Neuron (in vitro differentiated cells): ENCODE measurements at regions not wholly inside any gene's neighbourhood (a gene's known extent, or its start where the extent isn't known, plus 50 kb on each side); places are given as distances from the start of the nearest gene placed in this dataset.
"Not testable (repeated sequence)": the region's sequence is repeated elsewhere in the genome, so short reads cannot be mapped to it uniquely, and the experiment has no call there.

Experiments
- H2AFZ ChIP-seq: one replicate; pipeline ENCODE4 v1.6.1; 2013; ENCODE audit warnings: low read depth, mild to moderate bottlenecking, inconsistent platforms, low read length, moderate library complexity
- H3K27me3 ChIP-seq: one replicate; pipeline ENCODE4 v1.6.1; 2013; ENCODE audit warnings: low read length; ENCODE audit not compliant: insufficient read depth
- H3K36me3 ChIP-seq: one replicate; pipeline ENCODE4 v1.6.1; 2013; ENCODE audit warnings: low read length; ENCODE audit not compliant: insufficient read depth
- H3K4me1 ChIP-seq: one replicate; pipeline ENCODE4 v1.6.1; 2013; ENCODE audit warnings: low read length; ENCODE audit not compliant: insufficient read depth
- H3K4me3 ChIP-seq: 2 replicates; pipeline ENCODE4 v1.5.1; 2013; ENCODE audit warnings: mild to moderate bottlenecking, low read length, moderate library complexity
- H3K9me3 ChIP-seq: one replicate; pipeline ENCODE4 v1.6.1; 2013; ENCODE audit warnings: low read length

- Histone ChIP-seq H3K27me3 (no peaks in the 10 kb centered on the region), H3K4me3 (no peak overlapping the region), H3K36me3 (no peaks in the 10 kb centered on the region), H3K4me1 (no peaks in the 10 kb centered on the region), H2AFZ (no peak overlapping the region), H3K9me3 (no peaks in the 10 kb centered on the region)
Measured at GRCh38 chr7:91462316-91462715, 198.1 kb downstream of the FZD1 start.

GRCh38 chr7:91463330-91463729, 199.1 kb downstream of the FZD1 start:
- Histone ChIP-seq H3K4me3 (no peak overlapping the region), H2AFZ (no peak overlapping the region), H3K4me1 (no peaks in the 10 kb centered on the region), H3K9me3 (no peaks in the 10 kb centered on the region), H3K36me3 (no peaks in the 10 kb centered on the region), H3K27me3 (no peaks in the 10 kb centered on the region)

GRCh38 chr7:91465595-91466061, 201.4 kb downstream of the FZD1 start:
- Histone ChIP-seq H3K36me3 (no peaks in the 10 kb centered on the region), H3K4me1 (no peaks in the 10 kb centered on the region), H3K4me3 (no peak overlapping the region), H3K27me3 (no peaks in the 10 kb centered on the region), H2AFZ (no peak overlapping the region), H3K9me3 (no peaks in the 10 kb centered on the region)

DNA sequence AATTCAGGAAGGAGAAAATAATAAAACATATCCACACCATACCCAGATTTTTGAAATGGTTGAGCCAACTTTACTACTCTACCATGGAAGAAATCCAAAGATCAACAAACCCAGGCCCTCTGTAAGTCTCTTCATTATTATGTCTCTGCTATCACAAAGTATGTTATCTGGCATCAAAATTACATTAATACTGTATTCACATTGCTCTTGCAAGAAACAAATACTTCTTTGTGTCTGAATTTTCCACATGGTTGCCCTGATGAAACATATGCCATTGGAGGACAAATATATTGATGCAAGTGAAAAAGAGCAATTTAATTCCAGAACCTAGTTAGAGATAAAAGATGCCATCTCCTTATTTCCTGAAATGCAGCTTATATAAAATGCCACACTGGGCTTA, 204.0 kb downstream of the FZD1 start:
- no peaks in the 10 kb centered on the region for H3K36me3 ChIP-seq
- no peak overlapping the region for H2AFZ ChIP-seq
- H3K27me3 ChIP-seq, result no peaks in the 10 kb centered on the region
- H3K9me3 ChIP-seq, result no peaks in the 10 kb centered on the region
- no peaks in the 10 kb centered on the region for H3K4me1 ChIP-seq
- H3K4me3 ChIP-seq, result no peak overlapping the region

DNA sequence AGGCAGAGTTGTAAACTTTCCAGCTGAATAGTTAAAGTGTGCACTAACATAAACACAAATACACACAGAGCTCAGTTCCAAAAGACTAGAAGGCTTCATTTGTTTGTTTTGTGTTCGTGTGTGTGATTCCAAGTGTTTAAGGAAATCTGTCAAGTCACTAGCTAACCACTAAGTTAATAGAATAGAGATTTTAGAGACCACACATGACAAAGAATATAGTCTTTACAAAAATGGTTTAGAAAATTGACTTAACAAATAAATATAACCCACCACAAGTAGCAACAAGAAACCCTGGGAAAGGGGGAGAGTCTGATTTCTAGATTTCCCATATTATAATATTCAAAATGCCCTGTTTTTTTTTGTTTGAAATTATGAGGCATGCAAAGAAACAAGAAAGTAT, 209.4 kb downstream of the FZD1 start:
- Histone ChIP-seq H3K36me3 (no peaks in the 10 kb centered on the region), H3K9me3 (no peaks in the 10 kb centered on the region), H3K4me1 (no peaks in the 10 kb centered on the region), H3K27me3 (no peaks in the 10 kb centered on the region), H2AFZ (no peak overlapping the region), H3K4me3 (no peak overlapping the region)

GRCh38 chr7:91474074-91474473, 209.8 kb downstream of the FZD1 start:
- no peaks in the 10 kb centered on the region for H3K27me3 ChIP-seq
- H3K9me3 ChIP-seq, result no peaks in the 10 kb centered on the region
- H3K36me3 ChIP-seq, result no peaks in the 10 kb centered on the region
- no peak overlapping the region for H3K4me3 ChIP-seq
- no peak overlapping the region for H2AFZ ChIP-seq
- no peaks in the 10 kb centered on the region for H3K4me1 ChIP-seq

DNA sequence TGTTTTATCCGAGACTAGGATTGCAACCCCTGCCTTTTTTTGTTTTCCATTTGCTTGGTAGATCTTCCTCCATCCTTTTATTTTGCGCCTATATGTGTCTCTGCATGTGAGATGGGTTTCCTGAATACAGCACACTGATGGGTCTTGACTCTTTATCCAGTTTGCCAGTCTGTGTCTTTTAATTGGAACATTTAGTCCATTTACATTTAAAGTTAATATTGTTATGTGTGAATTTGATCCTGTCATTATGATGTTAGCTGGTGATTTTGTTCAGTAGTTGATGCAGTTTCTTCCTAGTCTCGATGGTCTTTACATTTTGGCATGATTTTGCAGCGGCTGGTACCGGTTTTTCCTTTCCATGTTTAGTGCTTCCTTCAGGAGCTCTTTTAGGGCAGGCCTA, 216.2 kb downstream of the FZD1 start:
- not testable (repeated sequence) for H3K4me3 ChIP-seq, H3K9me3 ChIP-seq, H2AFZ ChIP-seq, H3K36me3 ChIP-seq, H3K4me1 ChIP-seq, H3K27me3 ChIP-seq

GRCh38 chr7:91491868-91492267, 227.6 kb downstream of the FZD1 start:
- Histone ChIP-seq H3K4me1 (no peaks in the 10 kb centered on the region), H3K4me3 (no peak overlapping the region), H3K9me3 (no peaks in the 10 kb centered on the region), H3K27me3 (no peaks in the 10 kb centered on the region), H2AFZ (no peak overlapping the region), H3K36me3 (no peaks in the 10 kb centered on the region)

DNA sequence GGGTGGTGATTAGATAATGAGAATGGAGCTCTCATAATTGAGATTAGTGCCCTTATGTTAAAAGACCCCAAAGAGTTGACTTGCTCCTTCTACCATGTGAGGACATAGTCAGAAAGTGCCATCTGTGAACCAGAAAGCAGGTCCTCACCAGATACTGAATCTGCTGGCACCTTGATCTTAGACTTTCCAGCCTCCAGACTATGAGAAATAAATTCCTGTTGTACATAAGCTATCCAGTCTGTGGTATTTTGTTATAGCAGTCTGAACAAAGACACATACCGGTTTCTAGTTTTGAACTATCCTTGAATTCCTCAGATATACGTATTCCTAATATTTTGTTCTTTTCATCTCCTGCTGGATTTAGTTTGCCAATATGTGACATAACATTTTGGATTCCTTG, 228.1 kb downstream of the FZD1 start:
- no peaks in the 10 kb centered on the region for H3K36me3 ChIP-seq
- no peak overlapping the region for H3K4me3 ChIP-seq
- no peaks in the 10 kb centered on the region for H3K4me1 ChIP-seq
- no peak overlapping the region for H2AFZ ChIP-seq
- H3K9me3 ChIP-seq, result no peaks in the 10 kb centered on the region
- H3K27me3 ChIP-seq, result no peaks in the 10 kb centered on the region

- no peaks in the 10 kb centered on the region for H3K9me3 ChIP-seq
- no peak overlapping the region for H2AFZ ChIP-seq
- no peak overlapping the region for H3K4me3 ChIP-seq
- H3K27me3 ChIP-seq, result no peaks in the 10 kb centered on the region
- no peaks in the 10 kb centered on the region for H3K4me1 ChIP-seq
- H3K36me3 ChIP-seq, result no peaks in the 10 kb centered on the region
Measured at GRCh38 chr7:91492773-91493172, 228.5 kb downstream of the FZD1 start.

DNA sequence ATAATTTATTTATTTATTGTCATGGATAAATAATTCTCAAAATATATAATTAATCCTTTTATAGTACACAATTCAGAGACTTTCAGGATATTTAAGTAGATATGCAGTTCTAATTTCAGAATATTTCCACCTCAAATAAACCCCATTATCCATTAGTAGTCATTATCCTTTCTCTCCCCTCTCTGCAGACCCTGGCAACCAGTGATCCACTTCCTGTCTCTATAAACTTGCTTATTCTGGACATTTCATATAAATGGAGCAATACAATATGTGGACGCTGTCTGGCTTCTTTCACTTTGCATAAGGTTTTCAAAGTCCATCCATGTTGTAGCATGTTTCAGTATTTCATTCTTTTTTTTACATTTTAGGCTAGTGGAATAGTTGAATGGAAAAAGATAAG, 230.2 kb downstream of the FZD1 start:
- Histone ChIP-seq H3K4me1 (no peaks in the 10 kb centered on the region), H3K36me3 (no peaks in the 10 kb centered on the region), H3K9me3 (no peaks in the 10 kb centered on the region), H2AFZ (no peak overlapping the region), H3K4me3 (no peak overlapping the region), H3K27me3 (no peaks in the 10 kb centered on the region)

- Histone ChIP-seq H3K9me3 (no peaks in the 10 kb centered on the region), H3K4me3 (no peak overlapping the region), H3K27me3 (no peaks in the 10 kb centered on the region), H3K36me3 (no peaks in the 10 kb centered on the region), H3K4me1 (no peaks in the 10 kb centered on the region), H2AFZ (no peak overlapping the region)
Measured at GRCh38 chr7:91496251-91496820, 232.1 kb downstream of the FZD1 start.

GRCh38 chr7:91497277-91497676, 233.0 kb downstream of the FZD1 start:
- H2AFZ ChIP-seq, H3K4me1 ChIP-seq, H3K27me3 ChIP-seq, H3K9me3 ChIP-seq, H3K4me3 ChIP-seq, H3K36me3 ChIP-seq: not testable (repeated sequence)

GRCh38 chr7:91503934-91504555, 239.8 kb downstream of the FZD1 start:
- Histone ChIP-seq H3K36me3 (no peaks in the 10 kb centered on the region), H3K27me3 (no peaks in the 10 kb centered on the region), H3K4me1 (no peaks in the 10 kb centered on the region), H2AFZ (no peak overlapping the region), H3K4me3 (no peak overlapping the region), H3K9me3 (no peaks in the 10 kb centered on the region)
